ENCODE measurements at regions not wholly inside any gene's neighbourhood (a gene's known extent, or its start where the extent isn't known, plus 50 kb on each side); places are given as distances from the start of the nearest gene placed in this dataset.

GRCh38 chr20:6838181-6838826, 70.8 kb downstream of the BMP2 start:
- no peaks in the 10 kb centered on the region; the same call in 1 of the 2 replicates for H3K27me3 Mint-ChIP-seq (ENCODE audit: insufficient read depth)
- H3K4me3 Mint-ChIP-seq: no peak overlapping the region
- DNase-seq: no peak
- H3K4me1 Mint-ChIP-seq (ENCODE audit: low read depth): no peaks in the 10 kb centered on the region
- H3K36me3 Mint-ChIP-seq (ENCODE audit: low read depth): no peaks in the 10 kb centered on the region
- TF ChIP-seq CTCF (IDR thresholded peaks at IDR 0.05): no peak
- no peak overlapping the region for H3K27ac Mint-ChIP-seq
- peaks cover 21% of the 10 kb centered on the region for H3K9me3 Mint-ChIP-seq

- H3K4me3 Mint-ChIP-seq: no peak overlapping the region
- H3K9me3 Mint-ChIP-seq: peaks cover 21% of the 10 kb centered on the region
- H3K36me3 Mint-ChIP-seq (ENCODE audit: low read depth): no peaks in the 10 kb centered on the region
- no peaks in the 10 kb centered on the region for H3K4me1 Mint-ChIP-seq (ENCODE audit: low read depth)
- H3K27ac Mint-ChIP-seq: no peak overlapping the region
- no peak for TF ChIP-seq CTCF (IDR thresholded peaks at IDR 0.05)
- DNase-seq: no peak
- no peaks in the 10 kb centered on the region; the same call in 1 of the 2 replicates for H3K27me3 Mint-ChIP-seq (ENCODE audit: insufficient read depth)
These were observed 73.6 kb downstream of the BMP2 start for GRCh38 chr20:6841128-6841527.

GRCh38 chr20:6845141-6845540, 77.7 kb downstream of the BMP2 start:
- Mint-ChIP-seq H3K36me3 (ENCODE audit: low read depth) (no peaks in the 10 kb centered on the region), H3K4me3 (no peak overlapping the region), H3K27ac (no peak overlapping the region), H3K4me1 (ENCODE audit: low read depth) (no peaks in the 10 kb centered on the region), H3K9me3 (peaks cover 37% of the 10 kb centered on the region), H3K27me3 (ENCODE audit: insufficient read depth) (no peaks in the 10 kb centered on the region)
- no peak for TF ChIP-seq CTCF (IDR thresholded peaks at IDR 0.05)
- no peak for DNase-seq

GRCh38 chr20:6848041-6848440, 80.6 kb downstream of the BMP2 start:
- Mint-ChIP-seq H3K27ac (no peak overlapping the region), H3K4me1 (ENCODE audit: low read depth) (no peaks in the 10 kb centered on the region), H3K27me3 (ENCODE audit: insufficient read depth) (no peaks in the 10 kb centered on the region), H3K36me3 (ENCODE audit: low read depth) (no peaks in the 10 kb centered on the region), H3K9me3 (peaks cover 33% of the 10 kb centered on the region), H3K4me3 (no peak overlapping the region)
- no peak for DNase-seq
- TF ChIP-seq CTCF (IDR thresholded peaks at IDR 0.05): no peak

- TF ChIP-seq CTCF (IDR thresholded peaks at IDR 0.05): no peak
- no peaks in the 10 kb centered on the region for H3K4me1 Mint-ChIP-seq (ENCODE audit: low read depth)
- no peaks in the 10 kb centered on the region for H3K27me3 Mint-ChIP-seq (ENCODE audit: insufficient read depth)
- no peak overlapping the region for H3K27ac Mint-ChIP-seq
- peaks cover 39% of the 10 kb centered on the region for H3K9me3 Mint-ChIP-seq
- H3K36me3 Mint-ChIP-seq (ENCODE audit: low read depth): no peaks in the 10 kb centered on the region
- DNase-seq: no peak
- H3K4me3 Mint-ChIP-seq: no peak overlapping the region
These were observed 81.5 kb downstream of the BMP2 start for GRCh38 chr20:6848992-6849391.

GRCh38 chr20:6851136-6851535, 83.7 kb downstream of the BMP2 start:
- DNase-seq: no peak
- Mint-ChIP-seq H3K36me3 (ENCODE audit: low read depth) (no peaks in the 10 kb centered on the region), H3K27ac (no peak overlapping the region), H3K27me3 (ENCODE audit: insufficient read depth) (no peaks in the 10 kb centered on the region), H3K9me3 (peaks cover 51% of the 10 kb centered on the region), H3K4me3 (no peak overlapping the region), H3K4me1 (ENCODE audit: low read depth) (no peaks in the 10 kb centered on the region)
- TF ChIP-seq CTCF (IDR thresholded peaks at IDR 0.05): no peak

Measured in HFFc6 (cell line).